ENCODE measurements at regions not wholly inside any gene's neighbourhood (a gene's known extent, or its start where the extent isn't known, plus 50 kb on each side); places are given as distances from the start of the nearest gene placed in this dataset.
"Not testable (repeated sequence)": the region's sequence is repeated elsewhere in the genome, so short reads cannot be mapped to it uniquely, and the experiment has no call there.

DNA sequence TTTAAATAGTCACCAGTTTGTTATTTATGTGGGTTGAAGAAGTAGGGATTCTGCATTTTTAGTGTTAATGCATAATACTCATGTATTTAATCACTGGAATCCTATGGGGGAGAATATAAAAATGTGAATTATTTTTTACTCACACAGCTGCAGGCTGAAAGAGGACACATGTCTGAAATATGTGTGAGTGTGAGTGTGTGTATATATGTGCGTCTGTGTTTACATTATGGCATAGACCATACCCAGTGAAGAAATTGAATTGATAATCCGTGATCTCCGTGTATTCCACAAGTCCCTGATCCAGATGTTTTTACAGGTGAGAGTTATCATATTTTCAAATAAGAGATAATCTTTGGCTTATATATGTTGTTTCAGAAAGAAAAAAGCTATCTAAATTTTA, 225.3 kb downstream of the ICOS start:
- Histone ChIP-seq H3K27me3 (ENCODE audit: control insufficient read depth, insufficient read depth, low read length) (no peaks in the 10 kb centered on the region), H3K27ac (ENCODE audit: low read depth, low read length) (no peak overlapping the region), H3K9ac (ENCODE audit: low read length) (no peak overlapping the region), H3K9me3 (ENCODE audit: control insufficient read depth, insufficient read depth, low read depth, low read length) (peaks cover 14% of the 10 kb centered on the region; the same call in 1 of the 2 replicates), H3K4me1 (ENCODE audit: control insufficient read depth, insufficient read depth, low read length) (0 out of 2 replicates have a peak, but pooled peaks cover 3% of the 10 kb centered on the region), H3K4me3 (ENCODE audit: low read depth, low read length) (no peak overlapping the region), H3K36me3 (ENCODE audit: control insufficient read depth, insufficient read depth, low read length) (no peaks in the 10 kb centered on the region)

DNA sequence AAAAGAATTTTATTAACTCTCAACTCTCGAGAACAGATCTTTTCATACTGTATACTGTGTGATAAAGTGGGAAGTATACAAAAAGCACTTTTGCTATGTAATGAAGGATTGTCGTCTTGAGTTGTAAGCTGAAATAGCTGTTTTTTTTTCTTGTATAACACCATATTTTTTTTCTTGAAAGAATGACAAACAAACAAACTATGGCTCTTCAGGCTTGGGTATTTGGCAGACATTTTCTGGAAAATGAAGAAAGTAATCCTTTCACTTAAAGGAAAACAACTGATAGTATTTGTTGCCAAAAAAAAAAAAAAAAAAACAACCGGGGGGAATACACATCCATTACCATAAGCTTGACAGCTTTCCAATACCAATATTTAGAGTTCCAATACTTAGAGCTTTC, 230.4 kb downstream of the ICOS start:
- no peaks in the 10 kb centered on the region for H3K36me3 ChIP-seq (ENCODE audit: control insufficient read depth, insufficient read depth, low read length)
- peaks cover 19% of the 10 kb centered on the region for H3K4me1 ChIP-seq (ENCODE audit: control insufficient read depth, insufficient read depth, low read length)
- H3K9ac ChIP-seq (ENCODE audit: low read length): no peak overlapping the region
- H3K4me3 ChIP-seq (ENCODE audit: low read depth, low read length): no peak overlapping the region
- no peaks in the 10 kb centered on the region for H3K9me3 ChIP-seq (ENCODE audit: control insufficient read depth, insufficient read depth, low read depth, low read length)
- H3K27ac ChIP-seq (ENCODE audit: low read depth, low read length): no peak overlapping the region
- no peaks in the 10 kb centered on the region for H3K27me3 ChIP-seq (ENCODE audit: control insufficient read depth, insufficient read depth, low read length)

DNA sequence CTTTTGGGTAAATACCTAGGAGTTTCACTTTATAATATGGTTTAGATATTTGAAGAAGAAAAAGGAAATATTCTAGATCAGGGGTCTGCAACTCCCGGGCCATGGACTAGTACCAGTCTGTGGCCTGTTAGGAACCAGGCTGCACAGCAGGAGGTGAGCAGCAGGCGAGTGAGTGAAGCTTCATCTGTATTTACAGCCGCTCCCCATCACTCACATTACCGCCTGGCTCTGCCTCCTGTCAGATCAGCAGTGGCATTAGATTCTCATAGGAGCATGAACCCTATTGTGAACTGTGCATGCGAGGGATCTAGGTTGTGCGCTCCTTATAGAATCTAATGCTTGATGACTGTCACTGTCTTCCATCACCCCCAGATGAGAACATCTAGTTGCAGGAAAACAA, 231.1 kb downstream of the ICOS start:
- not testable (repeated sequence) for H3K9ac ChIP-seq (ENCODE audit: low read length); H3K36me3 ChIP-seq (ENCODE audit: control insufficient read depth, insufficient read depth, low read length); H3K4me3 ChIP-seq (ENCODE audit: low read depth, low read length); H3K27ac ChIP-seq (ENCODE audit: low read depth, low read length); H3K27me3 ChIP-seq (ENCODE audit: control insufficient read depth, insufficient read depth, low read length); H3K9me3 ChIP-seq (ENCODE audit: control insufficient read depth, insufficient read depth, low read depth, low read length)
- H3K4me1 ChIP-seq (ENCODE audit: control insufficient read depth, insufficient read depth, low read length): peaks cover 20% of the 10 kb centered on the region

DNA sequence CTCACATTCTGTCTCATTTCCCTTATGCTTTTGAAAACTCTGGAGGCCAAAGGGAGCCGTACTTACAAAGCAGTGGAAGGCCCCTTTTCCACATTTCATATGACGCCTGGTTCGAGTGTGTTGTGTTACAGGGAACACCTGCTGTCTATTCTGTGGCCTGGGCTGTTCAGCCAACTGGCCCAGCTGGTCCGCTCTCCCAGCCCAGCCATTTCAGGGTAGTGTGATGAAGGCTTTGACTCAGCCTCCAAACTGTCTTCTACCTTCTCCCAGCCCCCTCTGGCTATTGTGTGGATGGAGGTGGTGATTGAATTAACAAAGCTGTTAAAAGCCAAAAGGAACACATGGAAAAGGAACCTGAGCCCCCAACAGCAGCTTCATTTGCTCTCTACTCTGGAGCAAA, 233.8 kb downstream of the ICOS start:
- Histone ChIP-seq H3K36me3 (ENCODE audit: control insufficient read depth, insufficient read depth, low read length) (no peaks in the 10 kb centered on the region), H3K27me3 (ENCODE audit: control insufficient read depth, insufficient read depth, low read length) (no peaks in the 10 kb centered on the region), H3K9ac (ENCODE audit: low read length) (no peak overlapping the region), H3K4me1 (ENCODE audit: control insufficient read depth, insufficient read depth, low read length) (peaks cover 20% of the 10 kb centered on the region), H3K27ac (ENCODE audit: low read depth, low read length) (no peak overlapping the region), H3K9me3 (ENCODE audit: control insufficient read depth, insufficient read depth, low read depth, low read length) (no peaks in the 10 kb centered on the region), H3K4me3 (ENCODE audit: low read depth, low read length) (no peak overlapping the region)

DNA sequence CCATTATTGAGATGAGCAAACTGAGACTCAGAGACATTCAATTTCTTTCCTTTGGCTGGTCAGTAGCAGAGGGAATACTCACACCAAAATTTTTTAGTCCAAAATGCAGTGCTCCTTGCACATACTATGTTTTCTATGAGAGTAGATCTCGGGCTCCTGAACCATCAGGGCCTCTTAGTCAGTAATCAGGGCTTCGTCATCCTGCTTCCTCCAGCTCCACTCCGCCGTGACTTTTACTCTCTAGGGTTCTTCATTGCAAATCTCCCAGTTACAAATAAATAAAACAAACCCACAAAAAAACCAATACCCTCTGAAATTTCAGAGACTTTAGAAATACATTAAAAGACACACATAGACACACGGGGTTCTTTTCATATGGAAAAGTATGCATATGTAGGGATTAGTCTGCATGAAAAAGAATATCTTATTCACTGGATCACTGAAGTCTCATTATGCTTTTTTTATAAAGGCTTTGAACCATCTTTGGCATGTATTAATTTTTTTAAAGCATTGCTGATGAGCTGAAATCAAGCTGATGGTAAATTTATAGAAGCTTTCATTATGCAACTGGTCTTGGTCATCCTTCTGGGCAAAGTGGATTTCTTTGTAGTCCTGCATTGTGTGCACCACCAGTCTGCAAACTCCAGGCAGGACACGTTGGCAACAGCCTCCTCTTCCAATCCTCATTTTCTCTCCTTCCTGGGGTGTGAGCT, 235.0 kb downstream of the ICOS start:
- H3K9me3 ChIP-seq (ENCODE audit: control insufficient read depth, insufficient read depth, low read depth, low read length): no peaks in the 10 kb centered on the region
- no peaks in the 10 kb centered on the region for H3K27me3 ChIP-seq (ENCODE audit: control insufficient read depth, insufficient read depth, low read length)
- H3K9ac ChIP-seq (ENCODE audit: low read length): no peak overlapping the region
- H3K36me3 ChIP-seq (ENCODE audit: control insufficient read depth, insufficient read depth, low read length): no peaks in the 10 kb centered on the region
- H3K4me3 ChIP-seq (ENCODE audit: low read depth, low read length): no peak overlapping the region
- no peak overlapping the region for H3K27ac ChIP-seq (ENCODE audit: low read depth, low read length)
- peaks cover 20% of the 10 kb centered on the region for H3K4me1 ChIP-seq (ENCODE audit: control insufficient read depth, insufficient read depth, low read length)

DNA sequence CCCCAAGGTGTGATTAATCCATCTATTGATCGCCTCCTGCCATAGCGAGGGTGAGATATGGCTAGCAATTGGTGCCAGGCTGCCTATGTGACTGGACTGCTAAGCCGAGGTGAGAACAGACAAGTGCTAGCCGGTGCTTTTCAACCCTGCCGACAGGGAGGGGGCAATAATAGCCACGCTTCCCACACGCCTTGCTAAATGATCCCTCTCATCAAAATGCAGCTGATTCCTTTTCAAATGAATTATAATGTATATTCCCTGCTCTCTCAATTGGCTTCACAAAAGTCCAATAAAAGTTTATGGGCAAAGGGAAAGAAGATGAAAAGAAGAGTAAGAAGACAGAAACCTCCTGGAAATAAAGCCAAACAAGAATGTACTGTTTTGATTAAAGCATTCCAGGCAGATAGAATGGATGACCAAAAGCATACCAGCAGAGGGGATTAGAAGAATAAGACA, 235.6 kb downstream of the ICOS start:
- Histone ChIP-seq H3K36me3 (ENCODE audit: control insufficient read depth, insufficient read depth, low read length) (no peaks in the 10 kb centered on the region), H3K9me3 (ENCODE audit: control insufficient read depth, insufficient read depth, low read depth, low read length) (no peaks in the 10 kb centered on the region), H3K4me1 (ENCODE audit: control insufficient read depth, insufficient read depth, low read length) (peaks cover 20% of the 10 kb centered on the region), H3K27ac (ENCODE audit: low read depth, low read length) (no peak overlapping the region), H3K9ac (ENCODE audit: low read length) (no peak overlapping the region), H3K27me3 (ENCODE audit: control insufficient read depth, insufficient read depth, low read length) (no peaks in the 10 kb centered on the region), H3K4me3 (ENCODE audit: low read depth, low read length) (no peak overlapping the region)

DNA sequence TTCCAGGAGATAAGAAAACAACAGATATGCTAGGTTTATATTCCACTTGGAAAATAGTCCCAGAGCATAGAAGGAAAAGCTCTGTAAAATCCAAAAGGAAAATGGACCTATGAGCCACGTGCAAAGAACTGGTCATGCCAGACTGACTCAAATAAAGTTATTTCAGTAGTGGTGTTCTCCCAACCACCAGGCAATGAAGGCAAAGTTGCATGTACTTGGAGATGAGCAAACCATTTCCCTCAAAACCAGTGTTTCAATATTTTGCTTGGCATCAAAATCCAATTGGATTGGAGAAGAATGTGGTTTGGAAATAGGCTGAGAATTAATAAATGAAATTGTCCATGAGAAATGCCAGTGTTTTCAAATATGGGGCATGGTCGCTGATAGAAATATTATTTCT, 237.5 kb downstream of the ICOS start:
- no peak overlapping the region for H3K27ac ChIP-seq (ENCODE audit: low read depth, low read length)
- no peak overlapping the region for H3K9ac ChIP-seq (ENCODE audit: low read length)
- H3K4me3 ChIP-seq (ENCODE audit: low read depth, low read length): no peak overlapping the region
- H3K4me1 ChIP-seq (ENCODE audit: control insufficient read depth, insufficient read depth, low read length): peaks cover 24% of the 10 kb centered on the region
- no peaks in the 10 kb centered on the region for H3K27me3 ChIP-seq (ENCODE audit: control insufficient read depth, insufficient read depth, low read length)
- H3K36me3 ChIP-seq (ENCODE audit: control insufficient read depth, insufficient read depth, low read length): no peaks in the 10 kb centered on the region
- no peaks in the 10 kb centered on the region for H3K9me3 ChIP-seq (ENCODE audit: control insufficient read depth, insufficient read depth, low read depth, low read length)

DNA sequence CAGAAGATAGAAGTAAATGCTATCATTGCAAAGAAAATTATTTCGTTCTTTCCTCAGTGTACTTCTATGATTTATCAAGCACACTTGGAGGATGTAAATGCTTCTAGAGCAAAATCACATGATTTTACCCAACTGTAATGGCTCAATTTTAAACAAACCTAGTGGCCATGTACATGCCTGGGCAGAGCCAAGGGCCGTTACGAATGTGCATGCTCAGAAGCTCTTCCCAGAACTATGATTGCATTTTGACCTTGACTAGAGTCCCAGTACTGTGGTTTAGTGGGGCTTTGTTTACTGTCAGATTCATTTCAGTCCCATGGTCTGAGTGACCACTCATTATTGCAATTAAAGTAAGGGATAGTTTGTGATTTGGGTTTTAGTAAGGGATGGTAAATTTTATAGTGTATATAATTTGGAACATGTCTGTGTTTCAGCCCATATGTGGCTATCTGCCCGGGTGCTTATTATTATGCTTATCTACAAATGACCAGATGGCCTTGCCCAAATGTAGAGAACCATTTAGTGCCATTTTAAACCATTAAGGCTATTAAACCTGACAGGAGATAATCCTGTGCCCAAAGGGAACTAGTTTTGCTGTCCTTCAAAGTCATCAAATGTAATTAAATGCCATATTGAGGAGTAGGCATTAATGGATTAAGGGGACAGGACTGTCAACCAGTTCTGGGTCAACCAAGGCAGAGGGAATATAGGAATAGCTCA, 239.1 kb downstream of the ICOS start:
- Histone ChIP-seq H3K36me3 (ENCODE audit: control insufficient read depth, insufficient read depth, low read length) (no peaks in the 10 kb centered on the region), H3K9ac (ENCODE audit: low read length) (no peak overlapping the region), H3K4me1 (ENCODE audit: control insufficient read depth, insufficient read depth, low read length) (peaks cover 18% of the 10 kb centered on the region), H3K4me3 (ENCODE audit: low read depth, low read length) (no peak overlapping the region), H3K27me3 (ENCODE audit: control insufficient read depth, insufficient read depth, low read length) (no peaks in the 10 kb centered on the region), H3K27ac (ENCODE audit: low read depth, low read length) (no peak overlapping the region), H3K9me3 (ENCODE audit: control insufficient read depth, insufficient read depth, low read depth, low read length) (no peaks in the 10 kb centered on the region)

DNA sequence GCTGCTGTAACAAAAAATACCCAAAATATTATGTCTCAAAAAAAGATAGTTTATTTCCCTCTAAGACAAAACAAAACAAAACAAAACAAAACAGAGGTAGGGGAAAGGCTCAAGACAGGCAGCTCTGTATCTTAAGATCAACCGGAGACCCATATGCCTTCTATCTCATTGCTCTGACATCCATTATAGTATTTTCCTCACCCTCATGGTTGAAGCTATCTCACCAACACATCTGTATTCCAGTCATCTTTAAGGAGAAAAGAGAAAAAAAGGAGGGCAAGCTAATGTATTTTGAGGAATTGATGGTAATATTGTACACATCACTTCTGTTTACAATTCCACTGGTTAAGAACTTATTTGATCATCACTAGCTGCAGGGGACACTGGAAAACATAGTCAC, 239.7 kb downstream of the ICOS start:
- Histone ChIP-seq H3K4me1 (ENCODE audit: control insufficient read depth, insufficient read depth, low read length) (peaks cover 12% of the 10 kb centered on the region), H3K27ac (ENCODE audit: low read depth, low read length) (no peak overlapping the region), H3K4me3 (ENCODE audit: low read depth, low read length) (no peak overlapping the region), H3K9me3 (ENCODE audit: control insufficient read depth, insufficient read depth, low read depth, low read length) (no peaks in the 10 kb centered on the region), H3K27me3 (ENCODE audit: control insufficient read depth, insufficient read depth, low read length) (no peaks in the 10 kb centered on the region), H3K36me3 (ENCODE audit: control insufficient read depth, insufficient read depth, low read length) (no peaks in the 10 kb centered on the region), H3K9ac (ENCODE audit: low read length) (no peak overlapping the region)

DNA sequence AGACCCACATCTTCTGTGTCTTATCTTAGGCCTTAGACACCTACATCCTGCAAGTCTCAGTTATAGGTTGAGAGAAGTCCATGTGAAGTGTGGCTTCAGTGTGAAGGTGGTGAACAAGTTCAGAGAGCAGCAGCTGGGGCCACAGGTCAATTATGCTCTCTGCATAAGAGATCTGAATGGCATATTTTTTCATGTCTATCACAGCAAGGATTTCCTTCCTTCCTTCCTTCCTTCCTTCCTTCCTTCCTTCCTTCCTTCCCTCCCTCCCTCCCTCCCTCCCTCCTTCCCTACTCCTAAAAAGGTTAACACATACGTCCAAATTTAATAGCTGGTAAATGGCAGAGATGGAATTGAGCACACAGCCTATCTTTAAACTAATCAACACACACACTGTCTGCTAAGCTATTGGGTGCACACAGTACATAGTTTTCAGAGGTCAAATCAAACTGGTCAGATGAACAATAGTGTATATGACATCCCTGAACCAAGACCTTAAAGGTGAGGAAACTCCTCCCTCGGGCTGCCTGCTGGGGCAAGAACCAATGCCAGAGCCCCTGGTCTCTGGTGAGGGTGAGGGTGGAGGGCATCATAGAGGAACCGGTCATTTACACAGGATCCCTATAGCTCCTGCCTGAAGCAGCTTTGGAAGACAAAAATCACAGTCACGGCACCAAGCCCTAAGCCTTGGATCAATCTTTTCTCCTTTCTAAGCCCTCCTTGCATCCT, 240.9 kb downstream of the ICOS start:
- H3K9ac ChIP-seq (ENCODE audit: low read length): no peak overlapping the region
- no peaks in the 10 kb centered on the region for H3K9me3 ChIP-seq (ENCODE audit: control insufficient read depth, insufficient read depth, low read depth, low read length)
- H3K27me3 ChIP-seq (ENCODE audit: control insufficient read depth, insufficient read depth, low read length): no peaks in the 10 kb centered on the region
- H3K4me3 ChIP-seq (ENCODE audit: low read depth, low read length): no peak overlapping the region
- no peak overlapping the region for H3K27ac ChIP-seq (ENCODE audit: low read depth, low read length)
- H3K36me3 ChIP-seq (ENCODE audit: control insufficient read depth, insufficient read depth, low read length): no peaks in the 10 kb centered on the region
- peaks cover 4% of the 10 kb centered on the region; the same call in 1 of the 2 replicates for H3K4me1 ChIP-seq (ENCODE audit: control insufficient read depth, insufficient read depth, low read length)

DNA sequence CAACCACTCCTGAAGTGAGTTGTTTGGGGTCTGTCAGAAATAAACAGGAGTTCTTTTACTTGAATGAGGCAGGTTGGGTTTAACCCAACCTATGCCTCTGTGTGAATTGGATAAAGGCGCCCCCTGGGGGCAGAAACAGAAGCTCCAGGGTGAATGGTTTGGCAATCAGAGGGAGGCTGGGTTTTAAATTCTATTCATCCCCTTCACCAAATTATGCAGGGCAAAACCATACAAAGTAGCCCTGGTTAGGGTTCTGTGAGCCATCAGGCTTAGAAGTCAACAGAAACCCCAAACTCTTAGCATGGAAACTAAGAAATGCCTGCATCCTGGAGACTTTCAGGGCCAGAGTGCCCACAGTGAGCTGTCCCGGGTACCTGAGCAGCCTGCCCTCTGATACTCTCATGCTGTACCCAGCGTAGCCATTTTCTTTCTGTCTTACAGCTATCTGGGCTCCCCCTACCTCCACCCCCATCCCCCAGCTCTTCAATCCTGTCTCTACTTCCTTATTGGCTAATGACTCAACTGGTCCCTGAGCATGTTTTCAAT, 241.5 kb downstream of the ICOS start:
- Histone ChIP-seq H3K9ac (ENCODE audit: low read length) (no peak overlapping the region), H3K27me3 (ENCODE audit: control insufficient read depth, insufficient read depth, low read length) (no peaks in the 10 kb centered on the region), H3K9me3 (ENCODE audit: control insufficient read depth, insufficient read depth, low read depth, low read length) (no peaks in the 10 kb centered on the region), H3K36me3 (ENCODE audit: control insufficient read depth, insufficient read depth, low read length) (no peaks in the 10 kb centered on the region), H3K27ac (ENCODE audit: low read depth, low read length) (no peak overlapping the region), H3K4me1 (ENCODE audit: control insufficient read depth, insufficient read depth, low read length) (peaks cover 4% of the 10 kb centered on the region; the same call in 1 of the 2 replicates), H3K4me3 (ENCODE audit: low read depth, low read length) (no peak overlapping the region)
